Astrocyte (in vitro differentiated cells and primary cell): ENCODE measurements at regions not wholly inside any gene's neighbourhood (a gene's known extent, or its start where the extent isn't known, plus 50 kb on each side); places are given as distances from the start of the nearest gene placed in this dataset.

Experiments used
- DNase-seq: peaks from one replicate; pipeline ENCODE4 v3.0.0-alpha.2; 2010; ENCODE audit warnings: low read depth
- FAIRE-seq: peaks from 2 replicates; lab custom pipeline; 2011; peaks lifted over from hg19 to GRCh38; lab: Jason Lieb, UNC
- H2AFZ ChIP-seq: 2 replicates; pipeline ENCODE4 v1.6.0; 2012; ENCODE audit warnings: low read depth, low read length, inconsistent platforms
- H3K27ac ChIP-seq: 2 replicates; pipeline ENCODE4 v1.5.1; 2011; ENCODE audit warnings: low read depth, low read length, inconsistent platforms
- H3K27me3 ChIP-seq: 2 replicates; pipeline ENCODE4 v1.6.0; 2011; ENCODE audit warnings: low read length, inconsistent platforms; ENCODE audit not compliant: insufficient read depth
- H3K36me3 ChIP-seq: 2 replicates; pipeline ENCODE4 v1.5.1; 2011; ENCODE audit warnings: low read length, inconsistent platforms; ENCODE audit not compliant: insufficient read depth
- H3K4me1 ChIP-seq: 2 replicates; pipeline ENCODE4 v1.5.1; 2011; ENCODE audit warnings: low read length, inconsistent platforms; ENCODE audit not compliant: insufficient read depth
- H3K4me2 ChIP-seq: 2 replicates; pipeline ENCODE4 v1.6.0; 2012; ENCODE audit warnings: low read length, inconsistent platforms
- H3K4me3 ChIP-seq: 2 replicates; pipeline ENCODE4 v1.5.1; 2011; ENCODE audit warnings: low read depth, mild to moderate bottlenecking, low read length, inconsistent platforms; ENCODE audit not compliant: insufficient read depth
- H3K79me2 ChIP-seq: 2 replicates; pipeline ENCODE4 v1.6.0; 2012; ENCODE audit warnings: mild to moderate bottlenecking, low read length, inconsistent platforms; ENCODE audit not compliant: insufficient read depth
- H3K9ac ChIP-seq: 2 replicates; pipeline ENCODE4 v1.6.0; 2012; ENCODE audit warnings: mild to moderate bottlenecking, low read length, inconsistent platforms
- H3K9me3 ChIP-seq: 2 replicates; pipeline ENCODE4 v1.5.1; 2012; ENCODE audit warnings: low read depth, mild to moderate bottlenecking, low read length, inconsistent platforms; ENCODE audit not compliant: insufficient read depth
- H4K20me1 ChIP-seq: 2 replicates; pipeline ENCODE4 v1.6.0; 2012; ENCODE audit warnings: low read length, inconsistent platforms; ENCODE audit not compliant: insufficient read depth
- H3K27ac Mint-ChIP-seq: one replicate; pipeline ENCODE4 v1.8.0; 2021; ENCODE audit warnings: mild to moderate bottlenecking, mixed read lengths; ENCODE audit not compliant: unreplicated experiment
- H3K27me3 Mint-ChIP-seq: one replicate; pipeline ENCODE4 v1.8.0; 2021; ENCODE audit warnings: low read depth, mixed read lengths; ENCODE audit not compliant: unreplicated experiment
- H3K36me3 Mint-ChIP-seq: one replicate; pipeline ENCODE4 v1.8.0; 2021; ENCODE audit warnings: low read depth, mixed read lengths; ENCODE audit not compliant: unreplicated experiment
- H3K4me1 Mint-ChIP-seq: one replicate; pipeline ENCODE4 v1.8.0; 2021; ENCODE audit warnings: low read depth, mixed read lengths; ENCODE audit not compliant: unreplicated experiment
- H3K4me3 Mint-ChIP-seq: one replicate; pipeline ENCODE4 v1.8.0; 2021; ENCODE audit warnings: mild to moderate bottlenecking, moderate library complexity, mixed read lengths; ENCODE audit not compliant: unreplicated experiment
- H3K9me3 Mint-ChIP-seq: one replicate; pipeline ENCODE4 v1.8.0; 2021; ENCODE audit warnings: mild to moderate bottlenecking, mixed read lengths; ENCODE audit not compliant: unreplicated experiment
- EZH2 ChIP-seq: IDR thresholded peaks from 2 replicates; pipeline ENCODE4 v1.6.1; 2012; ENCODE audit warnings: mild to moderate bottlenecking, low read length, inconsistent platforms; ENCODE audit not compliant: insufficient read depth
- TF ChIP-seq, protein P1 (sequence below): IDR thresholded peaks from 2 replicates; pipeline ENCODE4 v1.5.1; 2011; ENCODE audit warnings: low read depth, mild to moderate bottlenecking, inconsistent platforms, low read length, moderate library complexity; ENCODE audit not compliant: insufficient read depth

DNA sequence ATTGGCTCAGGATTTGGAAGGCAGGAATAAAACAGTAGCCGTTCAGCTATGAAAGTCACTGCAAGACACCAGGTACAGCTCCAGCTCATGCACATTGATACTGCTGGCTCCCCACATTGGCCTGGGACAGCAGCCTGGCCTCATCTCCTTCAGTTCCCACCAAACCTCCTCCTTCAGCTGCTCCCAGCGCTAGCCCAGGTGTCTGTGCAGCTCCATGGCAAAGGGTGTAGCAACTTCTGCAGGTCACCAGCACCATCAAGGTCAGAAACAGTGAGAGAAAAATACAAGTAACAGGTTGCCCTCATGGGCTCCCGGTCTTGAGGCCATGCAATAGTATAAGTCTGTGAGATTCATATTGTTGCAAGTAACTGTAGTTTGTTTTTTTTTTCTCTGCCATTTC lies 216.7 kb upstream of the CTAGE1 start:
- Histone ChIP-seq H3K79me2 (no peaks in the 10 kb centered on the region), H2AFZ (peak overlapping the region; percentile 23), H3K36me3 (no peaks in the 10 kb centered on the region), H3K9me3 (no peaks in the 10 kb centered on the region), H3K4me2 (no peak overlapping the region), H3K4me1 (peaks cover 16% of the 10 kb centered on the region), H4K20me1 (no peaks in the 10 kb centered on the region), H3K27ac (no peak overlapping the region), H3K27me3 (no peaks in the 10 kb centered on the region), H3K9ac (no peak overlapping the region), H3K4me3 (no peak overlapping the region)
- FAIRE-seq (no peak), DNase-seq (no peak)
- Mint-ChIP-seq H3K4me1 (peaks cover 21% of the 10 kb centered on the region), H3K9me3 (peaks cover 6% of the 10 kb centered on the region), H3K27me3 (no peaks in the 10 kb centered on the region), H3K27ac (no peak overlapping the region), H3K4me3 (no peak overlapping the region), H3K36me3 (no peaks in the 10 kb centered on the region)
- TF ChIP-seq EZH2: no peak
- TF ChIP-seq, protein P1, sequence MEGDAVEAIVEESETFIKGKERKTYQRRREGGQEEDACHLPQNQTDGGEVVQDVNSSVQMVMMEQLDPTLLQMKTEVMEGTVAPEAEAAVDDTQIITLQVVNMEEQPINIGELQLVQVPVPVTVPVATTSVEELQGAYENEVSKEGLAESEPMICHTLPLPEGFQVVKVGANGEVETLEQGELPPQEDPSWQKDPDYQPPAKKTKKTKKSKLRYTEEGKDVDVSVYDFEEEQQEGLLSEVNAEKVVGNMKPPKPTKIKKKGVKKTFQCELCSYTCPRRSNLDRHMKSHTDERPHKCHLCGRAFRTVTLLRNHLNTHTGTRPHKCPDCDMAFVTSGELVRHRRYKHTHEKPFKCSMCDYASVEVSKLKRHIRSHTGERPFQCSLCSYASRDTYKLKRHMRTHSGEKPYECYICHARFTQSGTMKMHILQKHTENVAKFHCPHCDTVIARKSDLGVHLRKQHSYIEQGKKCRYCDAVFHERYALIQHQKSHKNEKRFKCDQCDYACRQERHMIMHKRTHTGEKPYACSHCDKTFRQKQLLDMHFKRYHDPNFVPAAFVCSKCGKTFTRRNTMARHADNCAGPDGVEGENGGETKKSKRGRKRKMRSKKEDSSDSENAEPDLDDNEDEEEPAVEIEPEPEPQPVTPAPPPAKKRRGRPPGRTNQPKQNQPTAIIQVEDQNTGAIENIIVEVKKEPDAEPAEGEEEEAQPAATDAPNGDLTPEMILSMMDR: no peak

DNA sequence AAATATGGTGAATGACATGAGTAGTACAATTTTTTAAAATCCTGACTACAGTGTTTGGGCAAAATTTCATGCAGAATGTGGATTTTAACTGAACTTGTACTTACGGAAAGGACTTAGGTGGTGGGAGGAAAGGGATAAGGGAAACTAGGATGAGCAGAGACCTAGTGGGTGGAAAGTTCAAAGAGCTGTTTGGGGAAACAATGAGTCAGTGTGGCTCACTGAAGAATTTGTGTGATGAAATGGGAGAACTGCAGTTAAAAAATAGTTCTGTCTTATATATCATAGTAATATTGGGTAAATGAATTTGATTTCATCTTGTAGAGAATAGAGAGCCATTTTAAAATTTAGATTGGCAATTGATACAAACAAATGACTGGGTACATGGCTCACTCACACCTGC lies 220.1 kb upstream of the CTAGE1 start:
- H3K27ac Mint-ChIP-seq: peak overlapping the region; percentile 38
- Histone ChIP-seq H3K4me2 (peak overlapping the region; percentile 42), H3K9ac (peak overlapping the region; percentile 57), H4K20me1 (no peaks in the 10 kb centered on the region), H3K27me3 (no peaks in the 10 kb centered on the region), H3K36me3 (no peaks in the 10 kb centered on the region), H3K4me1 (peaks cover 24% of the 10 kb centered on the region), H3K9me3 (peaks cover 2% of the 10 kb centered on the region), H3K27ac (peak overlapping the region; percentile 87), H2AFZ (no peak overlapping the region), H3K79me2 (no peaks in the 10 kb centered on the region), H3K4me3 (no peak overlapping the region)
- H3K4me1 Mint-ChIP-seq: peaks cover 18% of the 10 kb centered on the region
- TF ChIP-seq, protein P1: no peak
- no peak for TF ChIP-seq EZH2
- H3K27me3 Mint-ChIP-seq: no peaks in the 10 kb centered on the region
- H3K4me3 Mint-ChIP-seq: no peak overlapping the region
- no peaks in the 10 kb centered on the region for H3K36me3 Mint-ChIP-seq
- peak; percentile 93 for DNase-seq
- H3K9me3 Mint-ChIP-seq: peaks cover 6% of the 10 kb centered on the region
- FAIRE-seq: no peak

DNA sequence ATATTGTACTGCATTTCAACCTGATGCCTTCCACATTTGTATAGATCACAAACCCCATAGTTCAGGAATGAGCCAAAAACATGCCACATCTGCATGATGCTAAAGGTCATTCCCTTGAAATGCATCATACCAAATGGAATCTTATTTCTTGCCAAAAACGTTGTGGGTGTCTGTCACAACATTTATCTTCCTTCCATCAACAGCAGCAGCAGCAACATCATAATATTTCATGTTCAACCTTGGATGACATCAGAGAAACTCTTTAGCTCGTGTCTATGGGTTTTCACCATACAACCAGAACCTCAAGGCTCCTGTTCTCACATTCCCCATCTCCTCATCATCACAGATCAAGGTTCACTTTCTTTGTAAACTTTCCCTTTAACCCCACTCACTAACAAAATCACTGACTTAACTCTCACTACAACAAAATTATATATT lies 221.3 kb upstream of the CTAGE1 start:
- FAIRE-seq: peak; percentile 98
- H3K9me3 Mint-ChIP-seq: peaks cover 6% of the 10 kb centered on the region
- no peak overlapping the region for H3K4me3 Mint-ChIP-seq

More for the DNA sequence above, 221.3 kb upstream of the CTAGE1 start:
- Histone ChIP-seq H3K79me2 (no peaks in the 10 kb centered on the region), H3K27me3 (no peaks in the 10 kb centered on the region), H3K4me3 (no peak overlapping the region), H2AFZ (no peak overlapping the region), H3K27ac (peak overlapping the region; percentile 87), H3K4me1 (peaks cover 24% of the 10 kb centered on the region), H4K20me1 (no peaks in the 10 kb centered on the region), H3K36me3 (no peaks in the 10 kb centered on the region), H3K4me2 (peak overlapping the region; percentile 42), H3K9me3 (peaks cover 2% of the 10 kb centered on the region), H3K9ac (peak overlapping the region; percentile 57)
- TF ChIP-seq EZH2: no peak
- TF ChIP-seq, protein P1: no peak
- peaks cover 19% of the 10 kb centered on the region for H3K4me1 Mint-ChIP-seq
- no peaks in the 10 kb centered on the region for H3K27me3 Mint-ChIP-seq
- H3K36me3 Mint-ChIP-seq: no peaks in the 10 kb centered on the region
- DNase-seq: peak; percentile 96
- peak overlapping the region; percentile 84 for H3K27ac Mint-ChIP-seq
